ENCODE measurements at regions not wholly inside any gene's neighbourhood (a gene's known extent, or its start where the extent isn't known, plus 50 kb on each side); places are given as distances from the start of the nearest gene placed in this dataset.
"Not testable (repeated sequence)": the region's sequence is repeated elsewhere in the genome, so short reads cannot be mapped to it uniquely, and the experiment has no call there.

GRCh38 chr3:38958026-38958720 is 93.6 kb downstream of the SCN11A start:
- H3K4me1 ChIP-seq (ENCODE audit: control insufficient read depth in 1 of 2, insufficient read depth in 2 of 2, low read length in 2 of 2) = no peaks in the 10 kb centered on the region
- no peak overlapping the region for H3K4me3 ChIP-seq (ENCODE audit: low read length in 2 of 2)
- H3K27ac ChIP-seq (ENCODE audit: low read depth in 1 of 2, low read length in 2 of 2) = no peak overlapping the region
- DNase-seq = no peak
- no peaks in the 10 kb centered on the region for H3K9me3 ChIP-seq (ENCODE audit: control insufficient read depth, low read length)
- intact Hi-C loops (cut with DNase I) = no loop called here
- ATAC-seq (ENCODE audit: low FRiP score) = no peak
- WGBS, 2 donors = 86 to 91% methylated on average over 5 of the region's 5 CpGs
- H3K27me3 ChIP-seq (ENCODE audit: control insufficient read depth in 1 of 2, insufficient read depth in 2 of 2, low read length in 1 of 2) = no peaks in the 10 kb centered on the region
- H3K36me3 ChIP-seq (ENCODE audit: control insufficient read depth in 1 of 2, insufficient read depth in 2 of 2, low read length in 1 of 2) = no peaks in the 10 kb centered on the region

- no peaks in the 10 kb centered on the region for H3K4me1 ChIP-seq (ENCODE audit: control insufficient read depth in 1 of 2, insufficient read depth in 2 of 2, low read length in 2 of 2)
- no peak overlapping the region for H3K27ac ChIP-seq (ENCODE audit: low read depth in 1 of 2, low read length in 2 of 2)
- ATAC-seq (ENCODE audit: low FRiP score) (no peak), DNase-seq (no peak)
- no peaks in the 10 kb centered on the region for H3K27me3 ChIP-seq (ENCODE audit: control insufficient read depth in 1 of 2, insufficient read depth in 2 of 2, low read length in 1 of 2)
- WGBS, 2 donors = 53 to 59% methylated on average over 6 of the region's 6 CpGs
- intact Hi-C loops (cut with DNase I) = no loop called here
- no peaks in the 10 kb centered on the region for H3K36me3 ChIP-seq (ENCODE audit: control insufficient read depth in 1 of 2, insufficient read depth in 2 of 2, low read length in 1 of 2)
- H3K4me3 ChIP-seq (ENCODE audit: low read length in 2 of 2) = no peak overlapping the region
- H3K9me3 ChIP-seq (ENCODE audit: control insufficient read depth, low read length) = no peaks in the 10 kb centered on the region
These were observed 94.4 kb downstream of the SCN11A start for GRCh38 chr3:38957296-38957695.

- WGBS, 2 donors = 78 to 79% methylated on average over 1 of the region's 1 CpG
These were observed 99.0 kb downstream of the SCN11A start for GRCh38 chr3:38952721-38953120.

GRCh38 chr3:38951167-38951566 is 100.6 kb downstream of the SCN11A start:
- intact Hi-C loops (cut with DNase I); H3K27me3 ChIP-seq (ENCODE audit: control insufficient read depth in 1 of 2, insufficient read depth in 2 of 2, low read length in 1 of 2); H3K4me1 ChIP-seq (ENCODE audit: control insufficient read depth in 1 of 2, insufficient read depth in 2 of 2, low read length in 2 of 2); H3K27ac ChIP-seq (ENCODE audit: low read depth in 1 of 2, low read length in 2 of 2); DNase-seq; H3K9me3 ChIP-seq (ENCODE audit: control insufficient read depth, low read length); H3K36me3 ChIP-seq (ENCODE audit: control insufficient read depth in 1 of 2, insufficient read depth in 2 of 2, low read length in 1 of 2); ATAC-seq (ENCODE audit: low FRiP score); H3K4me3 ChIP-seq (ENCODE audit: low read length in 2 of 2): not testable (repeated sequence)
- WGBS, 2 donors = 94 to 95% methylated on average over 30 to 33 of the region's 33 CpGs

More at GRCh38 chr3:38952721-38953120, 99.0 kb downstream of the SCN11A start:
- H3K36me3 ChIP-seq (ENCODE audit: control insufficient read depth in 1 of 2, insufficient read depth in 2 of 2, low read length in 1 of 2) = no peaks in the 10 kb centered on the region
- H3K27me3 ChIP-seq (ENCODE audit: control insufficient read depth in 1 of 2, insufficient read depth in 2 of 2, low read length in 1 of 2) = no peaks in the 10 kb centered on the region
- intact Hi-C loops (cut with DNase I) = no loop called here
- no peak overlapping the region for H3K4me3 ChIP-seq (ENCODE audit: low read length in 2 of 2)
- H3K9me3 ChIP-seq (ENCODE audit: control insufficient read depth, low read length) = no peaks in the 10 kb centered on the region
- ATAC-seq (ENCODE audit: low FRiP score) (no peak), DNase-seq (no peak)
- no peak overlapping the region for H3K27ac ChIP-seq (ENCODE audit: low read depth in 1 of 2, low read length in 2 of 2)
- no peaks in the 10 kb centered on the region for H3K4me1 ChIP-seq (ENCODE audit: control insufficient read depth in 1 of 2, insufficient read depth in 2 of 2, low read length in 2 of 2)

GRCh38 chr3:38950581-38950980 is 101.2 kb downstream of the SCN11A start:
- no peak for DNase-seq
- H3K9me3 ChIP-seq (ENCODE audit: control insufficient read depth, low read length) = no peaks in the 10 kb centered on the region
- ATAC-seq (ENCODE audit: low FRiP score) = no peak
- H3K4me3 ChIP-seq (ENCODE audit: low read length in 2 of 2) = no peak overlapping the region
- no peaks in the 10 kb centered on the region for H3K4me1 ChIP-seq (ENCODE audit: control insufficient read depth in 1 of 2, insufficient read depth in 2 of 2, low read length in 2 of 2)
- no peak overlapping the region for H3K27ac ChIP-seq (ENCODE audit: low read depth in 1 of 2, low read length in 2 of 2)
- H3K36me3 ChIP-seq (ENCODE audit: control insufficient read depth in 1 of 2, insufficient read depth in 2 of 2, low read length in 1 of 2) = no peaks in the 10 kb centered on the region
- intact Hi-C loops (cut with DNase I) = no loop called here
- H3K27me3 ChIP-seq (ENCODE audit: control insufficient read depth in 1 of 2, insufficient read depth in 2 of 2, low read length in 1 of 2) = no peaks in the 10 kb centered on the region
- 88 to 89% methylated on average over 5 of the region's 5 CpGs for WGBS, 2 donors

- no peaks in the 10 kb centered on the region for H3K27me3 ChIP-seq (ENCODE audit: control insufficient read depth in 1 of 2, insufficient read depth in 2 of 2, low read length in 1 of 2)
- no peak overlapping the region for H3K4me3 ChIP-seq (ENCODE audit: low read length in 2 of 2)
- H3K27ac ChIP-seq (ENCODE audit: low read depth in 1 of 2, low read length in 2 of 2) = no peak overlapping the region
- intact Hi-C loops (cut with DNase I) = no loop called here
- ATAC-seq (ENCODE audit: low FRiP score) (no peak), DNase-seq (no peak)
- no peaks in the 10 kb centered on the region for H3K4me1 ChIP-seq (ENCODE audit: control insufficient read depth in 1 of 2, insufficient read depth in 2 of 2, low read length in 2 of 2)
- H3K9me3 ChIP-seq (ENCODE audit: control insufficient read depth, low read length) = no peaks in the 10 kb centered on the region
- WGBS, 2 donors = 82 to 90% methylated on average over 9 of the region's 9 CpGs
- H3K36me3 ChIP-seq (ENCODE audit: control insufficient read depth in 1 of 2, insufficient read depth in 2 of 2, low read length in 1 of 2) = no peaks in the 10 kb centered on the region
These were observed 101.8 kb downstream of the SCN11A start for GRCh38 chr3:38949994-38950393.

- H3K4me3 ChIP-seq (ENCODE audit: low read length in 2 of 2) = no peak overlapping the region
- DNase-seq (no peak), ATAC-seq (ENCODE audit: low FRiP score) (no peak)
- H3K27ac ChIP-seq (ENCODE audit: low read depth in 1 of 2, low read length in 2 of 2) = no peak overlapping the region
- no peaks in the 10 kb centered on the region for H3K27me3 ChIP-seq (ENCODE audit: control insufficient read depth in 1 of 2, insufficient read depth in 2 of 2, low read length in 1 of 2)
- no peaks in the 10 kb centered on the region for H3K36me3 ChIP-seq (ENCODE audit: control insufficient read depth in 1 of 2, insufficient read depth in 2 of 2, low read length in 1 of 2)
- intact Hi-C loops (cut with DNase I) = no loop called here
- H3K4me1 ChIP-seq (ENCODE audit: control insufficient read depth in 1 of 2, insufficient read depth in 2 of 2, low read length in 2 of 2) = no peaks in the 10 kb centered on the region
- no peaks in the 10 kb centered on the region for H3K9me3 ChIP-seq (ENCODE audit: control insufficient read depth, low read length)
- 24 to 26% methylated on average over 3 of the region's 3 CpGs for WGBS, 2 donors
These were observed 111.3 kb downstream of the SCN11A start for GRCh38 chr3:38940394-38940793.

GRCh38 chr3:38925351-38925750 is 109.3 kb upstream of the SCN10A start:
- Histone ChIP-seq H3K36me3 (ENCODE audit: control insufficient read depth in 1 of 2, insufficient read depth in 2 of 2, low read length in 1 of 2) (no peaks in the 10 kb centered on the region), H3K27ac (ENCODE audit: low read depth in 1 of 2, low read length in 2 of 2) (no peak overlapping the region), H3K27me3 (ENCODE audit: control insufficient read depth in 1 of 2, insufficient read depth in 2 of 2, low read length in 1 of 2) (no peaks in the 10 kb centered on the region), H3K4me3 (ENCODE audit: low read length in 2 of 2) (no peak overlapping the region), H3K4me1 (ENCODE audit: control insufficient read depth in 1 of 2, insufficient read depth in 2 of 2, low read length in 2 of 2) (no peaks in the 10 kb centered on the region), H3K9me3 (ENCODE audit: control insufficient read depth, low read length) (no peaks in the 10 kb centered on the region)
- ATAC-seq (ENCODE audit: low FRiP score) = no peak
- intact Hi-C loops (cut with DNase I) = no loop called here
- WGBS, 2 donors = 71 to 74% methylated on average over 6 of the region's 6 CpGs
- no peak for DNase-seq

- Histone ChIP-seq H3K36me3 (ENCODE audit: control insufficient read depth in 1 of 2, insufficient read depth in 2 of 2, low read length in 1 of 2) (no peaks in the 10 kb centered on the region), H3K4me3 (ENCODE audit: low read length in 2 of 2) (no peak overlapping the region), H3K27me3 (ENCODE audit: control insufficient read depth in 1 of 2, insufficient read depth in 2 of 2, low read length in 1 of 2) (no peaks in the 10 kb centered on the region), H3K9me3 (ENCODE audit: control insufficient read depth, low read length) (no peaks in the 10 kb centered on the region), H3K4me1 (ENCODE audit: control insufficient read depth in 1 of 2, insufficient read depth in 2 of 2, low read length in 2 of 2) (no peaks in the 10 kb centered on the region), H3K27ac (ENCODE audit: low read depth in 1 of 2, low read length in 2 of 2) (no peak overlapping the region)
- ATAC-seq (ENCODE audit: low FRiP score) (no peak), DNase-seq (no peak)
- WGBS, 2 donors = 87 to 89% methylated on average over 1 of the region's 1 CpG
- intact Hi-C loops (cut with DNase I) = no loop called here
These were observed 100.7 kb upstream of the SCN10A start for GRCh38 chr3:38916706-38917105.

All from aorta (tissue), 5 donors.